ENCODE measurements at regions not wholly inside any gene's neighbourhood (a gene's known extent, or its start where the extent isn't known, plus 50 kb on each side); places are given as distances from the start of the nearest gene placed in this dataset.

- Histone ChIP-seq H3K27ac (no peak overlapping the region), H3K27me3 (no peaks in the 10 kb centered on the region), H3K9me3 (no peaks in the 10 kb centered on the region), H3K4me3 (no peak overlapping the region), H3K36me3 (no peaks in the 10 kb centered on the region), H3K4me1 (peaks cover 0 to 8% (median 0%) of the 10 kb centered on the region in 3 donors)
- intact Hi-C loops (cut with DNase I): no loop called here
- 64 to 70% methylated on average over 1 of the region's 1 CpG for WGBS, 2 donors
- DNase-seq: no peak
- TF ChIP-seq CTCF (IDR thresholded peaks at IDR 0.05): no peak
- no peak for TF ChIP-seq POLR2A (IDR thresholded peaks at IDR 0.05)
Measured at GRCh38 chr20:11843289-11843688, 74.4 kb upstream of the BTBD3 start.

- no peak overlapping the region for H3K27ac ChIP-seq
- no peaks in the 10 kb centered on the region for H3K9me3 ChIP-seq
- DNase-seq: no peak
- no peaks in the 10 kb centered on the region for H3K36me3 ChIP-seq
- TF ChIP-seq CTCF (IDR thresholded peaks at IDR 0.05): no peak
- no peak for TF ChIP-seq POLR2A (IDR thresholded peaks at IDR 0.05)
- intact Hi-C loops (cut with DNase I): no loop called here
- no peaks in the 10 kb centered on the region for H3K27me3 ChIP-seq
- no peak overlapping the region for H3K4me3 ChIP-seq
- peaks cover 0 to 14% (median 3%) of the 10 kb centered on the region in 3 donors for H3K4me1 ChIP-seq
Measured at GRCh38 chr20:11844691-11845090, 73.0 kb upstream of the BTBD3 start.

GRCh38 chr20:11845340-11845739 is 72.4 kb upstream of the BTBD3 start:
- intact Hi-C loops (cut with DNase I): no loop called here
- Histone ChIP-seq H3K4me3 (no peak overlapping the region), H3K9me3 (no peaks in the 10 kb centered on the region), H3K36me3 (no peaks in the 10 kb centered on the region), H3K27ac (no peak overlapping the region), H3K27me3 (no peaks in the 10 kb centered on the region), H3K4me1 (peaks cover 0 to 20% (median 3%) of the 10 kb centered on the region in 3 donors)
- WGBS, 2 donors: 80 to 88% methylated on average over 3 of the region's 3 CpGs
- no peak for DNase-seq
- no peak for TF ChIP-seq CTCF (IDR thresholded peaks at IDR 0.05)
- no peak for TF ChIP-seq POLR2A (IDR thresholded peaks at IDR 0.05)

- Histone ChIP-seq H3K9me3 (no peaks in the 10 kb centered on the region), H3K4me1 (peaks cover 0 to 26% (median 3%) of the 10 kb centered on the region in 3 donors), H3K27me3 (no peaks in the 10 kb centered on the region), H3K4me3 (no peak overlapping the region), H3K27ac (no peak overlapping the region), H3K36me3 (no peaks in the 10 kb centered on the region)
- DNase-seq: no peak
- WGBS, 2 donors: 60 to 92% methylated on average over 1 of the region's 1 CpG
- TF ChIP-seq POLR2A (IDR thresholded peaks at IDR 0.05): no peak
- no peak for TF ChIP-seq CTCF (IDR thresholded peaks at IDR 0.05)
- intact Hi-C loops (cut with DNase I): no loop called here
Measured at GRCh38 chr20:11846131-11846530, 71.6 kb upstream of the BTBD3 start.

GRCh38 chr20:11847827-11848226 is 69.9 kb upstream of the BTBD3 start:
- no peak overlapping the region for H3K4me3 ChIP-seq
- 52 to 59% methylated on average over 2 of the region's 2 CpGs for WGBS, 2 donors

More at GRCh38 chr20:11847827-11848226, 69.9 kb upstream of the BTBD3 start:
- H3K27me3 ChIP-seq: no peaks in the 10 kb centered on the region
- H3K27ac ChIP-seq: no peak overlapping the region
- TF ChIP-seq POLR2A (IDR thresholded peaks at IDR 0.05) (no peak), CTCF (IDR thresholded peaks at IDR 0.05) (no peak)
- H3K36me3 ChIP-seq: no peaks in the 10 kb centered on the region
- H3K4me1 ChIP-seq: peaks cover 0 to 26% (median 7%) of the 10 kb centered on the region in 3 donors
- DNase-seq: no peak
- H3K9me3 ChIP-seq: no peaks in the 10 kb centered on the region
- intact Hi-C loops (cut with DNase I): no loop called here
